HUDEP-2 (cell line): ENCODE measurements at regions not wholly inside any gene's neighbourhood (a gene's known extent, or its start where the extent isn't known, plus 50 kb on each side); places are given as distances from the start of the nearest gene placed in this dataset.

Source experiments
- DNase-seq, 76 experiments: peaks; one replicate each; lab custom pipeline; 2025; ENCODE audit not compliant: unreplicated experiment in 76 of 76; lab: John Stamatoyannopoulos, UW

- no peak for DNase-seq
Observed at GRCh38 chr22:25365491-25366261, 146.2 kb downstream of the CRYBB2 start.

DNA sequence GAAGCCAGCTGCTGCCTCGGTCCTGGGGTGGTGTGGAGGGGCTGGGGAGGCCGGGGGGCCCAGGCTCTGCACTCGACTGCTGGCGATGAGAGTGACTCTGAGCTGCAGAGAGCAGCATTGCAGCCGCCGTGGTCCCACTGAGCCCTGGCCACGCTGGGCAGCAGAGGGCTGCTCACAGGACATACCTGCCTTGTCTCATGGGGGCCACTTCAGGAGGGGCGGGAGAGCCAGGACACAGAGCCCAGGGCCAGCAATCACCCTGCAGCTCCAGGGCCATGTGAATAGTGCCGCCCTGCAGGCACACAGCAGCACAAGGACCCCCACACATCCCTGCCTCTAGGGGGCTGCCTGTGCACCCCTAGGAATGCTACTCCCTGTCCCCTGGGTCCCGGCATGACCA, 147.0 kb downstream of the CRYBB2 start:
- DNase-seq: no peak

- DNase-seq: no peak
Observed at GRCh38 chr22:25366876-25367466, 147.5 kb downstream of the CRYBB2 start.

DNA sequence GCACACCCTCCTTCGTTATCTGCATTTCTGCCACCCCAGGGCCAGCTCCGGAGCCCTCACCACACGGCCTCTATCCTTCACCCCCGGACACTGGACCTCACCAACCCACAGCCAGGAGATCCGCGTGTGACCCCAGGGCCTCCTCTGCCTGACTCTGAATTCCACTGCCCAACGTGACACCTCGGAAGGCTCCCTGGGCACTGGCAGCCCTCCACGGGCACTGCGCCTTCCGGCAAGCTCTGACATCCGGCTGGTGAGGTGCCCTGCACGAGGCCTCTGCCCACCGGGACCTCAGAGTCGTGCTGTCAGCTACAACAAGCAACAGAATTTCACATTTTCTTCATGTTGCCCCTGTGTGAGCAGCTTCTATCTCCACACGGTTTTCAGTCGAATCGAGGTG, 148.3 kb downstream of the CRYBB2 start:
- no peak for DNase-seq

DNA sequence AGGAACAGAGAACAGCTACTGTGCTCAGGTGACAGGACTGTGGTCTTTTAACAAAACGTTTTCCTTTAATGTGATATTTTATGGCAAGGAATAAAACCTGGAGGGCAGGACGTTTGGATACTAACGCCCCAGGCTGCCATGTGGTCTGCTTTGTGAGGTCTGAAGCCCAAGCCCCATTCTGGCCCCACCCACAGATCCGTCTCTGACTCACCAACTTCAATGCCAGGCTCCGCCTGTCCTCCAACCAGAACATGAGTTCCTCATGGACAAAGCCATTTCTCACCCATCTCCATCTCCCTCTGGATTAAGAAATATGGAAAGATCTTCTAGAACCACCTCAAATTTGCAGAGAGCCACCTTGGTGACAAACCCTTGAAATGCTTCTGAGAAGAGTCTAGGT, 148.8 kb downstream of the CRYBB2 start:
- peak in 47 of 76 experiments; percentile 2 to 60 (median 28) for DNase-seq

DNA sequence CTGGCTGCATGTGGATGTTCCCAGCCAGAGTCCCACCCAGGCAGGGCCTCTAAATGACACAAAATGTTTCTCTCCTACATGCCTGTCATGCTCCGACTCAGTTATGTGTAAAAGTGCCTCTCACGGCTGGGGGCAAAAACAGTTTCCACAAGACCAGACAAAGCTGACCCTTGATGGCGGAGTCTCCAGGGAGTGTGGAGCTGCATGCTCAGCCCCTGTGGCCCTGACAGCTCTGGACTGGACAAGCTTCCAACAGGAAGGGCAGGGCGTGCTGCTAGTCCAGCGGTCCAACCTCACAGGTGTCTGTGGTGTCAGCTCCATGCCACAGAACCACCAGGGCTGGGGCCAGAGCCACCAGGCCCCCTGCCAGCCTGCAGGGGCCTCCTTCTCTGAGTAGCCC, 149.6 kb downstream of the CRYBB2 start:
- no peak for DNase-seq

DNA sequence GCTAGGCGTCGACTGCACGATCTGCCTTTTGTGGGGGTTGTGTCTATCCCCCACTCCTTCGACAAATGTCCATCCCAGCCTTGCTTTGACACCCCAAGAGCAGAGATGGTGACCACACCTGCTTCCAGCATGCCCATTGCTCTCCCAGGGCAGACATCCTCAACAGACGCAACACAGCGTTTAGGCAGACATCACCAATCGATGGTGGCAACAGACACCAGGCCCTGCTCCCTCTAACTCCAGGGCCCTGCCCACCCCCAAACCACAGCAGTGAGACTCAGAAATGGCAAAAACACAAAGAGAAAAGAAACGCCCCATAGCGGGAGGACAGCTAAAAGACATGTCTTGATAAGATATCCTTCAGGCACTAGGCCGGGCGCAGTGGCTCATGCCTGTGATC, 150.9 kb downstream of the CRYBB2 start:
- DNase-seq: peak in 4 of 76 experiments; percentile 3 to 15 (median 6)

GRCh38 chr22:25372000-25372595, 152.7 kb downstream of the CRYBB2 start:
- DNase-seq: no peak

- DNase-seq: no peak
Observed at GRCh38 chr22:25373961-25374360, 154.5 kb downstream of the CRYBB2 start.

DNA sequence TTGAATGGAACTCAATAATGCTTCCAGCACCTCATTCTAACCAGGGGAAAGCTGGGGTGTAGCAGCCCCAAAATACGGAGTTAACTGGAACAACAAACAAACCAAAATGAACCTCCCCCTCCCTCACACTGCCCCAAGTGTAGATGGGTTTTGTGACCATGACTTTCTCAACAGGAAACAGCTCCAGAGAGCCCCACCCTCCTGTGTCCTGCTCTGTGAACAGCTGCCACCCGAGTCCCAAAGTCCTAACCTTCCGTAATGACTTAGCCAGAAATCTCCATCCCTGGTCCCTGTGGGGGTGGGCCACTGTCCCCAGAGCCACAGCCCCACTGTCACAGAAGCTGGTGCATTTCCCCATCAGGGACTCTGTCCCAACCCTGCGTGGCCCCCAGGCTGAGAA, 155.4 kb downstream of the CRYBB2 start:
- no peak for DNase-seq

GRCh38 chr22:25375683-25376082, 156.2 kb downstream of the CRYBB2 start:
- no peak for DNase-seq

GRCh38 chr22:25377699-25378098, 158.3 kb downstream of the CRYBB2 start:
- no peak for DNase-seq

DNA sequence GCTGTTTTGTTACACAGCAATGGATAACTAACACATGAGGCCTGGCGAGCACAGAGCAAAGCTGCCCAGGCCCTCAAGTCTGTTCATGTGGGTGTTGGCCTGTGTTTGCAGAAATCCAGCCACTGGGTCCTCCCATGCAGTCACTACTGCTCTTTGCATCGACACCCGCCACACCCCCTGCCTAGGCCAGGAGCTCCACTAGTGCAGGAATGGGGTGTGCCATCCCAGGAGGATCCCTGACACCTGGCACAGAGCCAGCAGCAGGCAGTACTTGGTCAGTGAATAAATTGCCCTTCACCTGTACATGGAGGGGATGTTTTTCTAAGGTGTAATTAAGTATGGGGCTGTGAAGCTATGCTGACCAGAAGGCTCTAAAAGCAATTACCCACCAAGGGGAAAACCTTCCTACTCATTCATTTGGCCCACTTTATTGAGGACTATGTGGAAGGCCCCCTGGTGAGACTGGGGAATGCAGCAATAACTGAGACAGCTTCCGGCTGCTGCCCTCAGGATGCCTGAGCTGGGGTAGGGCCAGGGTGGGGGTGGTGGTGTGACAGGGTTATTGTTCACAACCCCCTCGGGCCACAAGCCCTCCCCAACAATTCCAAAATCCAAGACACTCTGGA, 160.8 kb downstream of the CRYBB2 start:
- no peak for DNase-seq

- peak in 2 of 76 experiments; percentile 2 to 6 for DNase-seq
Observed at GRCh38 chr22:25382762-25383161, 163.3 kb downstream of the CRYBB2 start.

DNA sequence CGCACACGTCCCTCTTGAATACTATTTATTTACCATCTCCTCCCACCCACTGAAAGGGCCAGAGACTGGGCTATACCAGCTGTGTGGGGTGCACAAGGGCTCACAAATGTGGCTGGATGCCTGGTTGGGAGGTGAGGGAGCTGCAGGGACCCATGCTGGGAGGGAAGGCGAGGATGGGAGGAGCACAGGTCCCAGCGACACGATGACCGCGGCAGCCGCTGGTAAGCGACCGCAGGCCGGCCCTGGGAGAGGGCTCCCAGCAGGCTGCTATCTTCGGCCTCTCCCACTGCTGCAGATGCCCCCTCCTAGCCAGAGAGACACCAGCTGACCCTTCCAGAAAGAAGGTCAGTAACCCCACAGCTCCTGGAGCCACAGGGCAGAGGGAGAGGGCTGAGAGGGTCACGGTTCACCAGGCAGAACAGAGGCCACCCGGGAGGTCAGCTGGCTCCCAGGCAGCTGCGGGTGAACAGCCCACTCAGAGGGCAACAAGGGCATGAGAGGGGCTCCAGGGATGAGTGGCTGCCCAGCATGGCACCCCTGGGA, 163.9 kb downstream of the CRYBB2 start:
- no peak for DNase-seq

DNA sequence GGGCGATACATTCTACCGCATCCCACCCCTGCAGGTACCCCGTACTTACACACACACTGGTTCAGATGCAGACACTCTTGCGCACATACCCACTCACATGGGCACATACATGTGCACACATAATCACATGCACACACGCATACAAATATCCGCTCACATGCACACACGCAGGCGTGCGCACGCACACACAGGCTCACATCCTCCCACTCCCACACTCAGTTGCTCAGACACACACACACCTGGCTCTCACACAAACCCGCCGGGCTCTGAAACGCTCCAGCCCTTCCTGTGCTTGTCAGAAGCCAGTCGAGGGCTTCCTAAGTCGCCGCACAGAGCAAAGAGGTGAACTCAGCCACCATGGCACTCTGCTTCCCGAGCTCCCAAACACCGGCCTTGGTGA, 164.5 kb downstream of the CRYBB2 start:
- no peak for DNase-seq

GRCh38 chr22:25386538-25386884, 167.1 kb downstream of the CRYBB2 start:
- no peak for DNase-seq

DNA sequence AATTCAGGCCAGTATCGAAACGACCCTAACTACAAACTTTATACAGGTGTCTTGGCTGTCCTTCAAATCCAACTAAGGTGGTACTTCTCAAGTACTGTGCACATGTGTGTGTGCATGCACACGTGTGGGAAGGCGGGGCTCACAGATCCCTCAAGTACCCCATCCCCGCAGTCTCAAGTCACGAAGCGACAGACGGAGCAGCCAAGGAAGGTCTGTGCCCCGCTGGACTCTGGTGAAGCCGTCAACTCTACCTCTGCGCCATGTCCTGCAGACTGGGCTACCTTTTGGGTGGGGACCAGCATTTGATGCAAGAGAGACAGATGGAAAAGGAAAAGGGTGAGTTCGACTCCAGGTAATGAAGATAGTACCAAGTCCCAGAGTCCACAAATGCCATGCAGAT, 169.0 kb downstream of the CRYBB2 start:
- DNase-seq: no peak

GRCh38 chr22:25388866-25389540, 169.6 kb downstream of the CRYBB2 start:
- no peak for DNase-seq

GRCh38 chr22:25389541-25389919, 170.1 kb downstream of the CRYBB2 start:
- DNase-seq: no peak
